ENCODE measurements at regions not wholly inside any gene's neighbourhood (a gene's known extent, or its start where the extent isn't known, plus 50 kb on each side); places are given as distances from the start of the nearest gene placed in this dataset.

DNA sequence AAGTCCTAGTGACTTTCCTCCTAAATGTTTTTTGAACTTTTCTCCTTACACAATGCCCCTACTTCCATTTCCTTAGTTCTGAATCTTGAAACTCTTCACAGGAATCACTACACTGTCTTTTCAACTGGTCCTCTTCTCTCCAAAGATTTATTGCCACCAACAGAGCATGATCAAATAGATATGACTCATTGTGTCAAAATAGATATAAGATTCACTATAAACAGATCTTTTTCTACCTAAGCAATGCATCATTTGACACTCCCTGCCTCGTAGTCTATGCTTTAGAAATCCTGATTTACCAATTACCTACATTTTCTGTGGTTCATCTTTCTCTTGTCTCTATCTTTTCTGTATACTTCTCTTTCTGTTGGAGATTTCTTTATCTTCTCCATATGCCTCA is 789.6 kb upstream of the SLIT2 start:
- no peak for DNase-seq (ENCODE audit: low read depth, low spot score)
- Histone ChIP-seq H3K4me3 (no peak overlapping the region), H3K4me2 (ENCODE audit: control insufficient read depth, insufficient read depth) (no peak overlapping the region), H3K27me3 (replicated peaks in 1 of 2; ENCODE audit: control insufficient read depth in 2 of 2, insufficient read depth in 2 of 2, low read length in 1 of 2) (no peaks in the 10 kb centered on the region), H3K79me2 (ENCODE audit: control insufficient read depth, insufficient read depth, low read length) (no peaks in the 10 kb centered on the region), H3K9me3 (replicated peaks; ENCODE audit: control insufficient read depth, insufficient read depth, low read length) (no peaks in the 10 kb centered on the region), H3K36me3 (ENCODE audit: control insufficient read depth in 2 of 2, insufficient read depth in 2 of 2, low read length in 1 of 2) (no peaks in the 10 kb centered on the region), H3K27ac (ENCODE audit: control insufficient read depth, insufficient read depth) (no peak overlapping the region), H3K9ac (ENCODE audit: control insufficient read depth, insufficient read depth, low read length) (no peak overlapping the region), H3K4me1 (ENCODE audit: control insufficient read depth, insufficient read depth, low read length) (no peaks in the 10 kb centered on the region), H2AFZ (ENCODE audit: control insufficient read depth, low read depth, low read length) (no peak overlapping the region), H4K20me1 (ENCODE audit: control insufficient read depth, insufficient read depth) (no peaks in the 10 kb centered on the region)
- no peak for TF ChIP-seq NR2C1 (IDR thresholded peaks at IDR 0.05)
- TF ChIP-seq SUPT20H (IDR thresholded peaks at IDR 0.05; ENCODE audit: borderline replicate concordance, control insufficient read depth, low read depth, low read length): no peak
- TF ChIP-seq, protein P1, sequence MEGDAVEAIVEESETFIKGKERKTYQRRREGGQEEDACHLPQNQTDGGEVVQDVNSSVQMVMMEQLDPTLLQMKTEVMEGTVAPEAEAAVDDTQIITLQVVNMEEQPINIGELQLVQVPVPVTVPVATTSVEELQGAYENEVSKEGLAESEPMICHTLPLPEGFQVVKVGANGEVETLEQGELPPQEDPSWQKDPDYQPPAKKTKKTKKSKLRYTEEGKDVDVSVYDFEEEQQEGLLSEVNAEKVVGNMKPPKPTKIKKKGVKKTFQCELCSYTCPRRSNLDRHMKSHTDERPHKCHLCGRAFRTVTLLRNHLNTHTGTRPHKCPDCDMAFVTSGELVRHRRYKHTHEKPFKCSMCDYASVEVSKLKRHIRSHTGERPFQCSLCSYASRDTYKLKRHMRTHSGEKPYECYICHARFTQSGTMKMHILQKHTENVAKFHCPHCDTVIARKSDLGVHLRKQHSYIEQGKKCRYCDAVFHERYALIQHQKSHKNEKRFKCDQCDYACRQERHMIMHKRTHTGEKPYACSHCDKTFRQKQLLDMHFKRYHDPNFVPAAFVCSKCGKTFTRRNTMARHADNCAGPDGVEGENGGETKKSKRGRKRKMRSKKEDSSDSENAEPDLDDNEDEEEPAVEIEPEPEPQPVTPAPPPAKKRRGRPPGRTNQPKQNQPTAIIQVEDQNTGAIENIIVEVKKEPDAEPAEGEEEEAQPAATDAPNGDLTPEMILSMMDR (IDR thresholded peaks at IDR 0.05 in 2 of 3, conservative IDR thresholded peaks at IDR 0.05 in 1 of 3; ENCODE audit: control insufficient read depth in 2 of 3, extremely low read depth in 1 of 3, insufficient read depth in 1 of 3, low read depth in 3 of 3, low read length in 3 of 3): no peak
- no peak for TF ChIP-seq SUZ12 (IDR thresholded peaks at IDR 0.05; ENCODE audit: unreplicated experiment)
- no peak for TF ChIP-seq NFXL1 (IDR thresholded peaks at IDR 0.05; ENCODE audit: borderline replicate concordance)
- TF ChIP-seq TAF1 (IDR thresholded peaks at IDR 0.05; ENCODE audit: borderline replicate concordance, low read depth, low read length): no peak
- TF ChIP-seq POLR2AphosphoS2 (IDR thresholded peaks at IDR 0.05; ENCODE audit: low read depth, low read length): no peak
- ChIA-PET CTCF (no interaction called here), POLR2A (no interaction called here), SMC1A (ENCODE audit: uncharacterized antibody, unreplicated experiment) (no interaction called here), RAD21 (ENCODE audit: unreplicated experiment) (no interaction called here)
- no peak for ATAC-seq
- WGBS (ENCODE audit: insufficient coverage, insufficient replicate concordance, low lambda C conversion rate, missing lambda C conversion rate): 0% methylated on average over 1 of the region's 1 CpG
- FAIRE-seq: no peak
- in situ Hi-C loops (cut with MboI): no loop called here
- intact Hi-C loops (cut with micrococcal nuclease; ENCODE audit: unreplicated experiment): no loop called here
- BruUV-seq (replicated peaks): no TSS peak

Measured in GM12878 (cell line).